ENCODE measurements at regions not wholly inside any gene's neighbourhood (a gene's known extent, or its start where the extent isn't known, plus 50 kb on each side); places are given as distances from the start of the nearest gene placed in this dataset.

DNA sequence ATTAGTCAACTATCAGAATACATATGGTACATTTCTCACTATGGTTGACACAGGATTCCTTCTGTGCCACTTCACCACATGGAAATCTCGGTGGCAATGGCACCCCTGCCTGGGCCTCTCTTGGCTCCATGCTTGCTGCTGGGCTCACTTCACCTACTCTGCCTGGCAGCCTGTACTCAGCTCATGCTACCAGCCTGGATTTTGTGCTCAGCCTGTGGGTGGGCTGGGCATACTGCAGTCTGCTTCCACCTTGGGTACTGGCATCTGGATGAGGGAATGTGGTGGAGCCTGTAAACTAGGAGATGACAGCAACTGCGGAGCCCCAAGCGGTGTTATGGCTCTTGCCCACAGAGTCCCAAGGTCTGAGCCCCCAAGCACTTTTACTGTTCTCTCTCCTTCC, 604.1 kb downstream of the MTRR start:
- TF ChIP-seq POLR2A (IDR thresholded peaks at IDR 0.05; ENCODE audit: low read depth, low read length) (no peak), POLR2AphosphoS5 (IDR thresholded peaks at IDR 0.05; ENCODE audit: low read depth, low read length) (no peak), TAF1 (IDR thresholded peaks at IDR 0.05; ENCODE audit: borderline replicate concordance, low read depth, low read length) (no peak)
